Loucy (cell line): ENCODE measurements at regions not wholly inside any gene's neighbourhood (a gene's known extent, or its start where the extent isn't known, plus 50 kb on each side); places are given as distances from the start of the nearest gene placed in this dataset.

Experiments
- EZH2phosphoT487 ChIP-seq: fragments of 200-600 bp; IDR thresholded peaks from 2 replicates; pipeline ENCODE4 v1.6.1; 2018; ENCODE audit warnings: antibody characterized with exemption, mild to moderate bottlenecking, moderate library complexity, borderline replicate concordance
- TF ChIP-seq, protein P1 (sequence below): fragments of 200-600 bp; sonication (generic); conservative IDR thresholded peaks from 2 replicates; pipeline ENCODE4 v1.5.1; 2014; ENCODE audit warnings: mild to moderate bottlenecking, antibody characterized with exemption, low read length

DNA sequence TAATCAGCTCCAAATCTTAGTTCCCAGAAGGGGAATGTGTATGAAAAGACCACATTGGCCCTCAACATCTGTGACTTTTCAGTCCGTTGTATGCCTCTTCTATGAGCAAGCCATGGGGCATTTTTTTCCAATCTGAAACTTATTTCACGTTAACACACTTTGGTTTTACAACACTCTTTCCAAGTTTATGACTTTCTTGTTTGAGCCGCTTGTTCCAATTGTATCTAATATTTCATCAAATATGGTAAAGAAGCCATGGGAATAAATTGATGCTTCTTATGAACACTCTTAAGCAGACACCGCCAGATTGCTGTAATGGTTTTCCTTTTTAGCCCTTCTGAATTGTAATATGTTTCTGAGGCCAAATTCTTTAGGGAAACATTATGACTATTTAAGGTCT is 359.9 kb downstream of the HLX start:
- TF ChIP-seq, protein P1, sequence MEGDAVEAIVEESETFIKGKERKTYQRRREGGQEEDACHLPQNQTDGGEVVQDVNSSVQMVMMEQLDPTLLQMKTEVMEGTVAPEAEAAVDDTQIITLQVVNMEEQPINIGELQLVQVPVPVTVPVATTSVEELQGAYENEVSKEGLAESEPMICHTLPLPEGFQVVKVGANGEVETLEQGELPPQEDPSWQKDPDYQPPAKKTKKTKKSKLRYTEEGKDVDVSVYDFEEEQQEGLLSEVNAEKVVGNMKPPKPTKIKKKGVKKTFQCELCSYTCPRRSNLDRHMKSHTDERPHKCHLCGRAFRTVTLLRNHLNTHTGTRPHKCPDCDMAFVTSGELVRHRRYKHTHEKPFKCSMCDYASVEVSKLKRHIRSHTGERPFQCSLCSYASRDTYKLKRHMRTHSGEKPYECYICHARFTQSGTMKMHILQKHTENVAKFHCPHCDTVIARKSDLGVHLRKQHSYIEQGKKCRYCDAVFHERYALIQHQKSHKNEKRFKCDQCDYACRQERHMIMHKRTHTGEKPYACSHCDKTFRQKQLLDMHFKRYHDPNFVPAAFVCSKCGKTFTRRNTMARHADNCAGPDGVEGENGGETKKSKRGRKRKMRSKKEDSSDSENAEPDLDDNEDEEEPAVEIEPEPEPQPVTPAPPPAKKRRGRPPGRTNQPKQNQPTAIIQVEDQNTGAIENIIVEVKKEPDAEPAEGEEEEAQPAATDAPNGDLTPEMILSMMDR = no peak
- no peak for TF ChIP-seq EZH2phosphoT487
